HepG2 (cell line): ENCODE measurements at regions not wholly inside any gene's neighbourhood (a gene's known extent, or its start where the extent isn't known, plus 50 kb on each side); places are given as distances from the start of the nearest gene placed in this dataset.

ENCODE experiments used
- ATAC-seq: fragments of 200-7000 bp; cut with Tn5 transposase; 3 replicates; pipeline ENCODE4 v1.9.1; 2020; ENCODE audit warnings: mild to moderate bottlenecking, moderate library complexity
- BruUV-seq: library from RNA; stranded (reverse); fragments of 400-500 nt; replicated peaks from 2 replicates; lab custom pipeline; 2021; lab: Mats Ljungman, UMichigan
- CTCF ChIA-PET: fragments of 300-600 bp; formaldehyde crosslinking; extraction: SDS; loops from one replicate; lab custom pipeline; 2021; ENCODE audit warnings: low total read pairs, inconsistent platforms, low intra/inter-chr PET ratio; lab: Yijun Ruan, JAX
- POLR2A ChIA-PET: fragments of 350-600 bp; sonication (Branson Sonifier 250); formaldehyde crosslinking; loops from one replicate; lab custom pipeline; 2020; ENCODE audit warnings: antibody characterized with exemption, inconsistent platforms; lab: Yijun Ruan, JAX
- DNase-seq: peaks from one replicate; pipeline ENCODE4 v3.0.0-alpha.2; 2015; ENCODE audit warnings: low spot score
- FAIRE-seq: peaks from 3 replicates; lab custom pipeline; 2011; peaks lifted over from hg19 to GRCh38; lab: Jason Lieb, UNC
- H2AFZ ChIP-seq: one replicate; pipeline ENCODE4 v1.6.1; 2011; ENCODE audit warnings: low read length, inconsistent platforms
- H3K27ac ChIP-seq: fragments of 300-600 bp; 3 replicates; pipeline ENCODE4 v1.8.0; 2011; ENCODE audit warnings: mixed run types, mild to moderate bottlenecking, mixed read lengths, low read length, inconsistent platforms; ENCODE audit not compliant: insufficient read depth; ENCODE audit errors: extremely low read length
- H3K27me3 ChIP-seq, 2 experiments: fragments of 200-600 bp in 1 of 2; 2 replicates in 1 of 2; 3 replicates in 1 of 2; pipeline versions ENCODE4 v1.6.0 to v1.8.0; 2011; ENCODE audit warnings: low read length in 2 of 2, mild to moderate bottlenecking in 2 of 2, moderate library complexity in 2 of 2, inconsistent platforms in 1 of 2; ENCODE audit not compliant: insufficient read depth in 2 of 2, control insufficient read depth in 1 of 2
- H3K36me3 ChIP-seq, 2 experiments: fragments of 200-600 bp in 1 of 2; replicated peaks in 1 of 2; 2 replicates in 1 of 2; 3 replicates in 1 of 2; pipeline versions ENCODE4 v1.5.1 to v1.8.0; 2011; ENCODE audit warnings: low read length in 2 of 2, inconsistent platforms in 1 of 2; ENCODE audit not compliant: insufficient read depth in 2 of 2, control insufficient read depth in 1 of 2
- H3K4me1 ChIP-seq: 2 replicates; pipeline ENCODE4 v1.5.1; 2012; ENCODE audit warnings: low read length, inconsistent platforms; ENCODE audit not compliant: insufficient read depth
- H3K4me2 ChIP-seq: 2 replicates; pipeline ENCODE4 v1.6.0; 2011; ENCODE audit warnings: low read depth, low read length, inconsistent platforms
- H3K4me3 ChIP-seq, 3 experiments: fragments of 200-600 bp in 1 of 3; sonication (generic), shearing (Covaris generic) in 1 of 3; replicated peaks in 1 of 3; 2 replicates each; pipeline ENCODE4 v1.5.1; 2011 to 2016; ENCODE audit warnings: low read length in 3 of 3, inconsistent platforms in 2 of 3, low read depth in 2 of 3, mild to moderate bottlenecking in 2 of 3, control low read depth in 1 of 3, mixed read lengths in 1 of 3; ENCODE audit not compliant: insufficient read depth in 1 of 3
- H3K79me2 ChIP-seq: one replicate; pipeline ENCODE4 v1.6.1; 2011; ENCODE audit warnings: low read length, inconsistent platforms; ENCODE audit not compliant: insufficient read depth
- H3K9ac ChIP-seq: 2 replicates; pipeline ENCODE4 v1.6.0; 2011; ENCODE audit warnings: mild to moderate bottlenecking, low read depth, low read length, inconsistent platforms; ENCODE audit not compliant: insufficient read depth
- H3K9me3 ChIP-seq: 2 replicates; pipeline ENCODE4 v1.5.1; 2012; ENCODE audit warnings: mild to moderate bottlenecking, low read length
- H4K20me1 ChIP-seq: 2 replicates; pipeline ENCODE4 v1.6.0; 2011; ENCODE audit warnings: inconsistent platforms, mild to moderate bottlenecking, low read length, moderate library complexity; ENCODE audit not compliant: insufficient read depth
- KAT8 ChIP-seq: IDR thresholded peaks from 2 replicates; pipeline ENCODE4 v1.6.1; 2016; ENCODE audit warnings: missing genetic modification reagents, missing compliant biosample characterization
- SALL1 ChIP-seq: sonication (generic); formaldehyde crosslinking; IDR thresholded peaks from 2 replicates; pipeline ENCODE4 v1.8.0; 2022; ENCODE audit warnings: mild to moderate bottlenecking, missing genetic modification reagents
- TFAP4 ChIP-seq: sonication (generic); IDR thresholded peaks from 2 replicates; pipeline ENCODE4 v1.6.1; 2016; ENCODE audit warnings: low read depth, borderline replicate concordance
- ZNF572 ChIP-seq: sonication (generic); formaldehyde crosslinking; IDR thresholded peaks from 2 replicates; pipeline ENCODE4 v1.5.1; 2020; ENCODE audit warnings: mild to moderate bottlenecking, missing genetic modification reagents
- ZSCAN20 ChIP-seq: sonication (generic); formaldehyde crosslinking; IDR thresholded peaks from 2 replicates; pipeline ENCODE4 v1.4.0; 2020; ENCODE audit warnings: missing genetic modification reagents, mild to moderate bottlenecking, borderline replicate concordance
- WGBS: methylation state at CpG from one replicate; pipeline ENCODE4 v1.1.6; 2017; ENCODE audit warnings: low lambda C conversion rate; 5-methylcytosine and 5-hydroxymethylcytosine counted together
- in situ Hi-C: cut with HindIII; loops from 2 replicates; pipeline ENCODE4 v1.10.0; 2017; ENCODE audit warnings: low pct_unique_long_range_greater_than_20kb; ENCODE audit not compliant: extremely low pct_ligation_motif_present
- intact Hi-C: fragments of 100-400 bp; cut with micrococcal nuclease; formaldehyde crosslinking; loops from one replicate; pipeline ENCODE4 v1.10.0; 2022; ENCODE audit not compliant: unreplicated experiment
- TF ChIP-seq, protein P1 (sequence below): conservative IDR thresholded peaks from 2 replicates; pipeline ENCODE4 v1.6.1; 2018; ENCODE audit warnings: missing genetic modification reagents
- TF ChIP-seq, protein P2 (sequence below): sonication (generic); formaldehyde crosslinking; IDR thresholded peaks from 2 replicates; pipeline ENCODE4 v1.5.1; 2020; ENCODE audit warnings: mild to moderate bottlenecking, missing genetic modification reagents, moderate library complexity
- TF ChIP-seq, protein P3 (sequence below): sonication (generic); formaldehyde crosslinking; IDR thresholded peaks from 2 replicates; pipeline ENCODE4 v1.4.0; 2020; ENCODE audit warnings: mild to moderate bottlenecking, missing genetic modification reagents

GRCh38 chr10:33412241-33412640 lies 77.8 kb upstream of the NRP1 start:
- intact Hi-C loops (no loop called here), in situ Hi-C loops (no loop called here)
- Histone ChIP-seq H3K4me2 (no peak overlapping the region), H3K27ac (no peak overlapping the region), H3K9ac (no peak overlapping the region), H4K20me1 (no peaks in the 10 kb centered on the region), H2AFZ (no peak overlapping the region), H3K27me3 (no peaks in the 10 kb centered on the region), H3K4me3 (no peak overlapping the region), H3K4me1 (no peaks in the 10 kb centered on the region), H3K79me2 (no peaks in the 10 kb centered on the region)
- ChIA-PET POLR2A (no interaction called here), CTCF (no interaction called here)
- BruUV-seq, result no TSS peak
- FAIRE-seq (no peak), DNase-seq (no peak)
- WGBS, result 0% methylated on average over 1 of the region's 1 CpG
- no peak for TF ChIP-seq KAT8 (CRISPR knock-in tag)
- TF ChIP-seq, protein P1, sequence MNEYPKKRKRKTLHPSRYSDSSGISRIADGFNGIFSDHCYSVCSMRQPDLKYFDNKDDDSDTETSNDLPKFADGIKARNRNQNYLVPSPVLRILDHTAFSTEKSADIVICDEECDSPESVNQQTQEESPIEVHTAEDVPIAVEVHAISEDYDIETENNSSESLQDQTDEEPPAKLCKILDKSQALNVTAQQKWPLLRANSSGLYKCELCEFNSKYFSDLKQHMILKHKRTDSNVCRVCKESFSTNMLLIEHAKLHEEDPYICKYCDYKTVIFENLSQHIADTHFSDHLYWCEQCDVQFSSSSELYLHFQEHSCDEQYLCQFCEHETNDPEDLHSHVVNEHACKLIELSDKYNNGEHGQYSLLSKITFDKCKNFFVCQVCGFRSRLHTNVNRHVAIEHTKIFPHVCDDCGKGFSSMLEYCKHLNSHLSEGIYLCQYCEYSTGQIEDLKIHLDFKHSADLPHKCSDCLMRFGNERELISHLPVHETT (CRISPR knock-in tag), result no peak
- TF ChIP-seq ZSCAN20 (CRISPR knock-in tag), result no peak
- TF ChIP-seq, protein P2, sequence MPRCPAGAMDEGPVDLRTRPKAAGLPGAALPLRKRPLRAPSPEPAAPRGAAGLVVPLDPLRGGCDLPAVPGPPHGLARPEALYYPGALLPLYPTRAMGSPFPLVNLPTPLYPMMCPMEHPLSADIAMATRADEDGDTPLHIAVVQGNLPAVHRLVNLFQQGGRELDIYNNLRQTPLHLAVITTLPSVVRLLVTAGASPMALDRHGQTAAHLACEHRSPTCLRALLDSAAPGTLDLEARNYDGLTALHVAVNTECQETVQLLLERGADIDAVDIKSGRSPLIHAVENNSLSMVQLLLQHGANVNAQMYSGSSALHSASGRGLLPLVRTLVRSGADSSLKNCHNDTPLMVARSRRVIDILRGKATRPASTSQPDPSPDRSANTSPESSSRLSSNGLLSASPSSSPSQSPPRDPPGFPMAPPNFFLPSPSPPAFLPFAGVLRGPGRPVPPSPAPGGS (CRISPR knock-in tag), result no peak
- no peak for TF ChIP-seq ZNF572 (CRISPR knock-in tag)
- no peak for TF ChIP-seq TFAP4
- TF ChIP-seq SALL1 (CRISPR knock-in tag), result no peak
- TF ChIP-seq, protein P3, sequence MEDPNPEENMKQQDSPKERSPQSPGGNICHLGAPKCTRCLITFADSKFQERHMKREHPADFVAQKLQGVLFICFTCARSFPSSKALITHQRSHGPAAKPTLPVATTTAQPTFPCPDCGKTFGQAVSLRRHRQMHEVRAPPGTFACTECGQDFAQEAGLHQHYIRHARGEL (CRISPR knock-in tag), result no peak
- TF ChIP-seq, all 625 proteins: peak for 0
- Histone ChIP-seq H3K9me3 (no peaks in the 10 kb centered on the region), H3K36me3 (no peaks in the 10 kb centered on the region)
- no peak for ATAC-seq
